ENCODE measurements at regions not wholly inside any gene's neighbourhood (a gene's known extent, or its start where the extent isn't known, plus 50 kb on each side); places are given as distances from the start of the nearest gene placed in this dataset.

- TF ChIP-seq CTCF (IDR thresholded peaks at IDR 0.05; ENCODE audit: low read depth, low read length): no peak
- no peak for TF ChIP-seq EZH2phosphoT487 (IDR thresholded peaks at IDR 0.05; ENCODE audit: low read depth)
Measured at GRCh38 chr6:156205678-156206077, 571.5 kb upstream of the ARID1B start.
